Neural cell (in vitro differentiated cells): ENCODE measurements at regions not wholly inside any gene's neighbourhood (a gene's known extent, or its start where the extent isn't known, plus 50 kb on each side); places are given as distances from the start of the nearest gene placed in this dataset.

Experiments
- CTCF ChIP-seq: fragments of 450-650 bp; IDR thresholded peaks from 2 replicates; pipeline ENCODE4 v1.5.1; 2014; ENCODE audit warnings: antibody characterized with exemption, mild to moderate bottlenecking, moderate library complexity; ENCODE audit not compliant: poor library complexity, severe bottlenecking
- EP300 ChIP-seq: fragments of 450-650 bp; conservative IDR thresholded peaks from 2 replicates; pipeline ENCODE4 v1.6.1; 2014; ENCODE audit warnings: antibody characterized with exemption, mild to moderate bottlenecking, moderate library complexity; ENCODE audit not compliant: poor library complexity, severe bottlenecking
- EZH2 ChIP-seq: fragments of 200-600, 300-800 bp; shearing (Covaris generic), sonication (generic); IDR thresholded peaks from 2 replicates; pipeline ENCODE4 v1.6.1; 2014; ENCODE audit warnings: antibody characterized with exemption, low read length, borderline replicate concordance, mild to moderate bottlenecking; ENCODE audit not compliant: insufficient read depth, poor library complexity, severe bottlenecking
- POLR2AphosphoS5 ChIP-seq: IDR thresholded peaks from 2 replicates; pipeline ENCODE4 v1.6.1; 2012
- RAD21 ChIP-seq: fragments of 450-650 bp; conservative IDR thresholded peaks from 2 replicates; pipeline ENCODE4 v1.6.1; 2014; ENCODE audit warnings: antibody characterized with exemption, mild to moderate bottlenecking, moderate library complexity
- REST ChIP-seq: IDR thresholded peaks from 2 replicates; pipeline ENCODE4 v1.6.1; 2012; ENCODE audit warnings: borderline replicate concordance
- SMC3 ChIP-seq: fragments of 450-650 bp; conservative IDR thresholded peaks from 2 replicates; pipeline ENCODE4 v1.6.1; 2014; ENCODE audit warnings: antibody characterized with exemption, mild to moderate bottlenecking, moderate library complexity; ENCODE audit not compliant: poor library complexity
- TAF1 ChIP-seq: IDR thresholded peaks from 2 replicates; pipeline ENCODE4 v1.6.1; 2012; ENCODE audit warnings: low read depth

- no peak for TF ChIP-seq CTCF
- no peak for TF ChIP-seq POLR2AphosphoS5
- no peak for TF ChIP-seq TAF1
- TF ChIP-seq RAD21, result no peak
- TF ChIP-seq REST, result no peak
- no peak for TF ChIP-seq SMC3
- TF ChIP-seq EZH2, result no peak
- no peak for TF ChIP-seq EP300
These were observed 202.2 kb downstream of the ATP23 start for GRCh38 chr12:58143498-58143995.
